GM23338 (cell line): ENCODE measurements at regions not wholly inside any gene's neighbourhood (a gene's known extent, or its start where the extent isn't known, plus 50 kb on each side); places are given as distances from the start of the nearest gene placed in this dataset.

Source experiments
- ATAC-seq: fragments of 200-7000 bp; cut with Tn5 transposase; 3 replicates; pipeline ENCODE4 v1.9.1; 2020
- DNase-seq: peaks from one replicate; pipeline ENCODE4 v3.0.0-alpha.2; 2015; ENCODE audit warnings: low spot score
- H2AFZ ChIP-seq: fragments of 200-600 bp; sonication (generic); 2 replicates; pipeline ENCODE4 v1.8.0; 2016; ENCODE audit warnings: antibody characterized with exemption, mild to moderate bottlenecking, moderate library complexity
- H3F3A ChIP-seq: fragments of 200-600 bp; sonication (generic); replicated peaks from 2 replicates; pipeline ENCODE4 v1.8.0; 2017; ENCODE audit warnings: antibody characterized with exemption, mixed run types, low read depth
- H3K27ac ChIP-seq: fragments of 200-600 bp; sonication (generic); 2 replicates; pipeline ENCODE4 v1.6.1; 2016; ENCODE audit warnings: low read depth
- H3K27me3 ChIP-seq: fragments of 200-600 bp; sonication (generic); 2 replicates; pipeline ENCODE4 v1.8.0; 2016; ENCODE audit warnings: mild to moderate bottlenecking, mixed run types, moderate library complexity; ENCODE audit not compliant: insufficient read depth
- H3K36me3 ChIP-seq: fragments of 200-600 bp; sonication (generic); 2 replicates; pipeline ENCODE4 v1.8.0; 2016; ENCODE audit warnings: mild to moderate bottlenecking; ENCODE audit not compliant: insufficient read depth
- H3K4me1 ChIP-seq: fragments of 200-600 bp; sonication (generic); 2 replicates; pipeline ENCODE4 v1.8.0; 2016; ENCODE audit warnings: mild to moderate bottlenecking, moderate library complexity; ENCODE audit not compliant: insufficient read depth
- H3K4me2 ChIP-seq: fragments of 200-600 bp; sonication (generic); 2 replicates; pipeline ENCODE4 v1.7.1; 2017; ENCODE audit warnings: mixed run types
- H3K4me3 ChIP-seq: fragments of 200-600 bp; sonication (generic); 2 replicates; pipeline ENCODE4 v1.6.1; 2016; ENCODE audit warnings: mixed run types
- H3K79me2 ChIP-seq: fragments of 200-600 bp; sonication (generic); replicated peaks from 2 replicates; pipeline ENCODE4 v1.8.0; 2017; ENCODE audit warnings: mild to moderate bottlenecking; ENCODE audit not compliant: insufficient read depth
- H3K9me2 ChIP-seq: fragments of 200-600 bp; sonication (generic); 2 replicates; pipeline ENCODE4 v1.8.0; 2017; ENCODE audit not compliant: insufficient read depth
- H4K20me1 ChIP-seq: fragments of 200-600 bp; sonication (generic); replicated peaks from 2 replicates; pipeline ENCODE4 v1.8.0; 2017; ENCODE audit warnings: mild to moderate bottlenecking; ENCODE audit not compliant: insufficient read depth
- H3K27ac Mint-ChIP-seq: 2 replicates; pipeline ENCODE4 v1.8.0; 2020; ENCODE audit warnings: inconsistent platforms, mild to moderate bottlenecking, moderate library complexity, mixed read lengths
- H3K27me3 Mint-ChIP-seq: 3 replicates; pipeline ENCODE4 v1.8.0; 2022; ENCODE audit warnings: low read depth, mild to moderate bottlenecking, moderate library complexity, mixed read lengths, inconsistent platforms; ENCODE audit not compliant: insufficient read depth, poor library complexity
- H3K36me3 Mint-ChIP-seq: 3 replicates; pipeline ENCODE4 v1.8.0; 2021; ENCODE audit warnings: low read depth, mild to moderate bottlenecking, inconsistent platforms, moderate library complexity, mixed read lengths
- H3K4me1 Mint-ChIP-seq: 3 replicates; pipeline ENCODE4 v1.8.0; 2020; ENCODE audit warnings: mild to moderate bottlenecking, inconsistent platforms, mixed read lengths
- H3K4me3 Mint-ChIP-seq: 3 replicates; pipeline ENCODE4 v1.8.0; 2021; ENCODE audit warnings: moderate library complexity, mild to moderate bottlenecking, inconsistent platforms, mixed read lengths
- H3K9me3 Mint-ChIP-seq: 3 replicates; pipeline ENCODE4 v1.8.0; 2020; ENCODE audit warnings: moderate library complexity, mild to moderate bottlenecking, inconsistent platforms, mixed read lengths
- CREB1 ChIP-seq: fragments of 250-450 bp; sonication (Bioruptor Pico); IDR thresholded peaks from 2 replicates; pipeline ENCODE4 v1.5.0; 2020; ENCODE audit warnings: low read depth, mild to moderate bottlenecking, moderate library complexity
- CTCF ChIP-seq, 2 experiments: fragments of 200-600 bp in 1 of 2; sonication (generic) in 1 of 2; conservative IDR thresholded peaks; 2 replicates each; pipeline versions ENCODE4 v1.5.1 to v1.6.1; 2016 to 2017; ENCODE audit warnings: antibody characterized with exemption in 2 of 2, low read depth in 2 of 2, mild to moderate bottlenecking in 2 of 2, moderate library complexity in 1 of 2
- EZH2 ChIP-seq: fragments of 200-600 bp; sonication (generic); IDR thresholded peaks from one replicate; pipeline ENCODE4 v1.8.0; 2017; ENCODE audit warnings: antibody characterized with exemption, mild to moderate bottlenecking, low read depth; ENCODE audit not compliant: unreplicated experiment
- EZH2phosphoT487 ChIP-seq: fragments of 200-600 bp; sonication (generic); IDR thresholded peaks from one replicate; pipeline ENCODE4 v1.8.1; 2018; ENCODE audit warnings: antibody characterized with exemption; ENCODE audit not compliant: unreplicated experiment
- JUNB ChIP-seq: IDR thresholded peaks from one replicate; pipeline ENCODE4 v1.6.1; 2016; ENCODE audit warnings: antibody characterized with exemption; ENCODE audit not compliant: unreplicated experiment
- NANOG ChIP-seq: IDR thresholded peaks from 2 replicates; pipeline ENCODE4 v1.6.1; 2016; ENCODE audit warnings: antibody characterized with exemption, borderline replicate concordance
- POLR2AphosphoS5 ChIP-seq: IDR thresholded peaks from 2 replicates; pipeline ENCODE4 v1.6.1; 2016; ENCODE audit warnings: antibody characterized with exemption, low read depth
- REST ChIP-seq: IDR thresholded peaks from one replicate; pipeline ENCODE4 v1.6.1; 2018; ENCODE audit warnings: antibody characterized with exemption; ENCODE audit not compliant: unreplicated experiment
- STAT1 ChIP-seq: IDR thresholded peaks from one replicate; pipeline ENCODE4 v1.6.1; 2016; ENCODE audit warnings: antibody characterized with exemption; ENCODE audit not compliant: unreplicated experiment
- ZNF114 ChIP-seq: fragments of 250-450 bp; sonication (Bioruptor Pico); IDR thresholded peaks from 2 replicates; pipeline ENCODE4 v1.5.0; 2020; ENCODE audit warnings: mild to moderate bottlenecking, moderate library complexity
- ZNF331 ChIP-seq: fragments of 250-450 bp; sonication (Bioruptor Pico); IDR thresholded peaks from 2 replicates; pipeline ENCODE4 v1.5.0; 2020; ENCODE audit warnings: low read depth, mild to moderate bottlenecking, moderate library complexity
- TF ChIP-seq, protein P1 (sequence below): fragments of 250-450 bp; sonication (Bioruptor Pico); IDR thresholded peaks from 2 replicates; pipeline ENCODE4 v1.5.0; 2020; ENCODE audit warnings: mild to moderate bottlenecking, moderate library complexity
- TF ChIP-seq, protein P2 (sequence below): IDR thresholded peaks from 2 replicates; pipeline ENCODE4 v1.6.1; 2016; ENCODE audit warnings: antibody characterized with exemption

DNA sequence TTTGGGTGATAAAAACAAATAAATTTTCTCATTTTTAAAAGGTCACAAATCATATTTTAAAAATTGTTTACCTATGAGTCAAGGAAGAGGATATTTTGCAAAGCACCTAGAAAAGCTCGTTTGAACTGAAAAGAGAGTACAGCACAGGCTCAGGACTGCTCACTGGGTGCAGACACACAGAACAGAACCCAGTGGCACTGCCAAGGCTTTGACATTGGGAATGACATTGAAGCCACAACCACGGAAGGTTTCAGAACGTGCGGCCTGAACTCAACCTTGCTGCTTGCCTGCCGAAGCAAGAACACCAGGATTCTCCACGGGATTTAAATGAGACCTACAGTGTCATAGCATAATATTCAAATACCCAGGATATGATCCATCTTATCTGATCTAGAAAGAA is 597.1 kb upstream of the B3GAT1 start:
- H3K27ac ChIP-seq = no peak overlapping the region
- no peak for TF ChIP-seq EZH2
- no peak for TF ChIP-seq CREB1
- TF ChIP-seq STAT1 = no peak
- TF ChIP-seq, protein P1, sequence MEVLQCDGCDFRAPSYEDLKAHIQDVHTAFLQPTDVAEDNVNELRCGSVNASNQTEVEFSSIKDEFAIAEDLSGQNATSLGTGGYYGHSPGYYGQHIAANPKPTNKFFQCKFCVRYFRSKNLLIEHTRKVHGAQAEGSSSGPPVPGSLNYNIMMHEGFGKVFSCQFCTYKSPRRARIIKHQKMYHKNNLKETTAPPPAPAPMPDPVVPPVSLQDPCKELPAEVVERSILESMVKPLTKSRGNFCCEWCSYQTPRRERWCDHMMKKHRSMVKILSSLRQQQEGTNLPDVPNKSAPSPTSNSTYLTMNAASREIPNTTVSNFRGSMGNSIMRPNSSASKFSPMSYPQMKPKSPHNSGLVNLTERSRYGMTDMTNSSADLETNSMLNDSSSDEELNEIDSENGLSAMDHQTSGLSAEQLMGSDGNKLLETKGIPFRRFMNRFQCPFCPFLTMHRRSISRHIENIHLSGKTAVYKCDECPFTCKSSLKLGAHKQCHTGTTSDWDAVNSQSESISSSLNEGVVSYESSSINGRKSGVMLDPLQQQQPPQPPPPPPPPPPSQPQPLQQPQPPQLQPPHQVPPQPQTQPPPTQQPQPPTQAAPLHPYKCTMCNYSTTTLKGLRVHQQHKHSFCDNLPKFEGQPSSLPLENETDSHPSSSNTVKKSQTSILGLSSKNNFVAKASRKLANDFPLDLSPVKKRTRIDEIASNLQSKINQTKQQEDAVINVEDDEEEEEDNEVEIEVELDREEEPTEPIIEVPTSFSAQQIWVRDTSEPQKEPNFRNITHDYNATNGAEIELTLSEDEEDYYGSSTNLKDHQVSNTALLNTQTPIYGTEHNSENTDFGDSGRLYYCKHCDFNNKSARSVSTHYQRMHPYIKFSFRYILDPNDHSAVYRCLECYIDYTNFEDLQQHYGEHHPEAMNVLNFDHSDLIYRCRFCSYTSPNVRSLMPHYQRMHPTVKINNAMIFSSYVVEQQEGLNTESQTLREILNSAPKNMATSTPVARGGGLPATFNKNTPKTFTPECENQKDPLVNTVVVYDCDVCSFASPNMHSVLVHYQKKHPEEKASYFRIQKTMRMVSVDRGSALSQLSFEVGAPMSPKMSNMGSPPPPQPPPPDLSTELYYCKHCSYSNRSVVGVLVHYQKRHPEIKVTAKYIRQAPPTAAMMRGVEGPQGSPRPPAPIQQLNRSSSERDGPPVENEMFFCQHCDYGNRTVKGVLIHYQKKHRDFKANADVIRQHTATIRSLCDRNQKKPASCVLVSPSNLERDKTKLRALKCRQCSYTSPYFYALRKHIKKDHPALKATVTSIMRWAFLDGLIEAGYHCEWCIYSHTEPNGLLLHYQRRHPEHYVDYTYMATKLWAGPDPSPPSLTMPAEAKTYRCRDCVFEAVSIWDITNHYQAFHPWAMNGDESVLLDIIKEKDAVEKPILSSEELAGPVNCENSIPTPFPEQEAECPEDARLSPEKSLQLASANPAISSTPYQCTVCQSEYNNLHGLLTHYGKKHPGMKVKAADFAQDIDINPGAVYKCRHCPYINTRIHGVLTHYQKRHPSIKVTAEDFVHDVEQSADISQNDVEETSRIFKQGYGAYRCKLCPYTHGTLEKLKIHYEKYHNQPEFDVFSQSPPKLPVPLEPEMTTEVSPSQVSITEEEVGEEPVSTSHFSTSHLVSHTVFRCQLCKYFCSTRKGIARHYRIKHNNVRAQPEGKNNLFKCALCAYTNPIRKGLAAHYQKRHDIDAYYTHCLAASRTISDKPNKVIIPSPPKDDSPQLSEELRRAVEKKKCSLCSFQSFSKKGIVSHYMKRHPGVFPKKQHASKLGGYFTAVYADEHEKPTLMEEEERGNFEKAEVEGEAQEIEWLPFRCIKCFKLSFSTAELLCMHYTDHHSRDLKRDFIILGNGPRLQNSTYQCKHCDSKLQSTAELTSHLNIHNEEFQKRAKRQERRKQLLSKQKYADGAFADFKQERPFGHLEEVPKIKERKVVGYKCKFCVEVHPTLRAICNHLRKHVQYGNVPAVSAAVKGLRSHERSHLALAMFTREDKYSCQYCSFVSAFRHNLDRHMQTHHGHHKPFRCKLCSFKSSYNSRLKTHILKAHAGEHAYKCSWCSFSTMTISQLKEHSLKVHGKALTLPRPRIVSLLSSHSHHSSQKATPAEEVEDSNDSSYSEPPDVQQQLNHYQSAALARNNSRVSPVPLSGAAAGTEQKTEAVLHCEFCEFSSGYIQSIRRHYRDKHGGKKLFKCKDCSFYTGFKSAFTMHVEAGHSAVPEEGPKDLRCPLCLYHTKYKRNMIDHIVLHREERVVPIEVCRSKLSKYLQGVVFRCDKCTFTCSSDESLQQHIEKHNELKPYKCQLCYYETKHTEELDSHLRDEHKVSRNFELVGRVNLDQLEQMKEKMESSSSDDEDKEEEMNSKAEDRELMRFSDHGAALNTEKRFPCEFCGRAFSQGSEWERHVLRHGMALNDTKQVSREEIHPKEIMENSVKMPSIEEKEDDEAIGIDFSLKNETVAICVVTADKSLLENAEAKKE (CRISPR knock-in tag) = no peak
- TF ChIP-seq ZNF114 (CRISPR knock-in tag) = no peak
- TF ChIP-seq NANOG = no peak
- no peak for TF ChIP-seq JUNB
- TF ChIP-seq, protein P2, sequence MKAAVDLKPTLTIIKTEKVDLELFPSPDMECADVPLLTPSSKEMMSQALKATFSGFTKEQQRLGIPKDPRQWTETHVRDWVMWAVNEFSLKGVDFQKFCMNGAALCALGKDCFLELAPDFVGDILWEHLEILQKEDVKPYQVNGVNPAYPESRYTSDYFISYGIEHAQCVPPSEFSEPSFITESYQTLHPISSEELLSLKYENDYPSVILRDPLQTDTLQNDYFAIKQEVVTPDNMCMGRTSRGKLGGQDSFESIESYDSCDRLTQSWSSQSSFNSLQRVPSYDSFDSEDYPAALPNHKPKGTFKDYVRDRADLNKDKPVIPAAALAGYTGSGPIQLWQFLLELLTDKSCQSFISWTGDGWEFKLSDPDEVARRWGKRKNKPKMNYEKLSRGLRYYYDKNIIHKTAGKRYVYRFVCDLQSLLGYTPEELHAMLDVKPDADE = no peak
- TF ChIP-seq EZH2phosphoT487 = no peak
- no peak for TF ChIP-seq CTCF (conservative IDR thresholded peaks at IDR 0.05; ENCODE audit: low read depth in 2 of 2)
- no peak for TF ChIP-seq ZNF331 (CRISPR knock-in tag)
- no peak for TF ChIP-seq POLR2AphosphoS5
- no peak for TF ChIP-seq REST
- no peak overlapping the region for H3K27ac Mint-ChIP-seq
- H3K9me3 Mint-ChIP-seq = peaks cover 11% of the 10 kb centered on the region
- H3K4me3 Mint-ChIP-seq = no peak overlapping the region
- 0 out of 2 replicates have a peak, but pooled peaks cover 11% of the 10 kb centered on the region for H3K4me1 ChIP-seq
- H3K27me3 Mint-ChIP-seq = no peaks in the 10 kb centered on the region
- H3K4me2 ChIP-seq = no peak overlapping the region
- H3K36me3 ChIP-seq = no peaks in the 10 kb centered on the region
- no peaks in the 10 kb centered on the region for H3F3A ChIP-seq
- no peak overlapping the region for H3K4me3 ChIP-seq
- no peak for ATAC-seq
- no peaks in the 10 kb centered on the region for H3K9me2 ChIP-seq
- no peaks in the 10 kb centered on the region for H3K36me3 Mint-ChIP-seq
- no peaks in the 10 kb centered on the region for H3K27me3 ChIP-seq
- no peaks in the 10 kb centered on the region for H4K20me1 ChIP-seq
- peaks cover 12% of the 10 kb centered on the region for H3K4me1 Mint-ChIP-seq
- no peak overlapping the region for H2AFZ ChIP-seq
- no peak for DNase-seq
- no peaks in the 10 kb centered on the region for H3K79me2 ChIP-seq
